ENCODE measurements at regions not wholly inside any gene's neighbourhood (a gene's known extent, or its start where the extent isn't known, plus 50 kb on each side); places are given as distances from the start of the nearest gene placed in this dataset.

DNA sequence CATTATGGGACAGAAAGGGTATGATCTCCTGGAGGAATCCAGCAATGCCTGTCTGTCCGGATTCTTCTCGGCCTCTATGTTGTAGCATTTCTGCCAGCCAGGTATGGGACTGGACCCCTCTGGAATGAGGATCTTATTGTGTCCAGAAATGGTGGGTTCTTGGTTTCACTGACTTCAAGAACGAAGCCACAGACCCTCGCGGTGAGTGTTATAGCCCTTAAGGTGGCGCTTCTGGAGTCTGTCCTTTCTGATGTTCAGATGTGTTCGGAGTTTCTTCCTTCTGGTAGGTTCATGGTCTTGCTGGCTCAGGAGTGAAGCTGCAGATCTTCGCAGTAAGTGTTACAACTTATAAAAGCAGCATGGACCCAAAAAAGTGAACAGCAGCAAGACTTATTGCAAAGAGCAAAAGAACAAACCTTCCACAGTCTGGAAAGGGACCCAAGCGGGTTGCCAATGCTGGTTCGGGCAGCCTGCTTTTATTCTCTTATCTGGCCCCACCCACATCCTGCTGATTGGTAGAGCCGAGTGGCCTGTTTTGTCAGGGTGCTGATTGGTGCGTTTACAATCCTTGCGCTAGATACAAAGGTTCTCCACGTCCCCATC is 62.3 kb upstream of the IER3 start:
- no peak for DNase-seq (ENCODE audit: low spot score)

DNA sequence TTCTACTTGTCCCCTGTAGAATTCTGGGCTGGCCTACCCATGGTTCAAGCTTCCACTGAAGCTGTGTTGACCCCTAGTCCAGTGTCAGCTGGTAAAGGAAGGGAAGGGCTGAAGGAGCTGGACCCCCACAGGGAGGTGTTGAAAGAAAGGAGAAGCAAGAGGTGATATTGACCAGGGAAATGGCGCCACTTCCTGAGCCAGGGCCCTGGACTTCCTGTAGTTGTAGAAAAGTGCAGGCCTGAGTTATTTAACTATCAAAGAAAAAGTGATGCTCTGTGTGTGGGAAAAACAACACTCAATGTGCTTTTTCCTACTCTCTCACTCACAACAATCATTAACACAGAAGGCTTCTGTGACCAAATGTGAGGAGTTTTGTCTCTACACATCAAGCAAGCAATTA is 60.0 kb upstream of the IER3 start:
- no peak for DNase-seq (ENCODE audit: low spot score)

DNA sequence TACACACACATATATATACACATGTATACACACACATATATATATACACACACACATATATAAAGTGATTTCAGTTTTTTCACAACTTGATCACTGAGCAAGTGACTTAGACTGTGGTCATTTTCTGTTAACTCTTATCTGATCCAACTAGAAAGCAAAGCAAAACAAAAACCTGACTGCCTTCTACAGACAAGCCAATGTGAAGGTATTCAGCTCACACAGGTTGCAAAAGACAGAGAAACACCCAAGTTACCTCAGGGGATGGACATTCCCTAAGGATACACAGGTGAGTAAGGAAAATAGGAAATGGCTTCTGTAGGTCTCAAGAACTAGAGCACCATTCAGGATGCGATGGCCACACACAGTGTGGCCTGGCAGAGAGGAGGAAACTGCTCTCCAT is 58.4 kb upstream of the IER3 start:
- no peak for DNase-seq (ENCODE audit: low spot score)

DNA sequence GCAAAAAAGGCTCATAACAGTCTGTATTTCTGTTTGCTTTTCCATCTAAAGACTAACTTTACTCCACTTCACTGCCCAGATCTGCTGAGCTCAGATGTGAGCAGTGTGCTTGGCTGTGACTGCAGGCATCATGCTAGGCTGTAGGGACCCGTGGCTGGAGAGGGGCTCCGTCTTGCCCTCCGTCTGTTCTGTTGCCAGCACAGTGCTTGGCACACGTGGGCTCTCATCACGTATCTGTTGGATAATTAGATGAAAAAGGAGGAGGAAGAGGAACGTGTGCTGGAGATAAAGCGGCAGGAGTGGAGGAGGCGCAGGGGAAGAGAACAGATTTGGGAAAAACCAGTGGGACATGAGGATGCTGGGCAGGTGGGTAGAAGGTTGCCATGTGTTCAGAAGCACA is 57.6 kb upstream of the IER3 start:
- no peak for DNase-seq (ENCODE audit: low spot score)

DNA sequence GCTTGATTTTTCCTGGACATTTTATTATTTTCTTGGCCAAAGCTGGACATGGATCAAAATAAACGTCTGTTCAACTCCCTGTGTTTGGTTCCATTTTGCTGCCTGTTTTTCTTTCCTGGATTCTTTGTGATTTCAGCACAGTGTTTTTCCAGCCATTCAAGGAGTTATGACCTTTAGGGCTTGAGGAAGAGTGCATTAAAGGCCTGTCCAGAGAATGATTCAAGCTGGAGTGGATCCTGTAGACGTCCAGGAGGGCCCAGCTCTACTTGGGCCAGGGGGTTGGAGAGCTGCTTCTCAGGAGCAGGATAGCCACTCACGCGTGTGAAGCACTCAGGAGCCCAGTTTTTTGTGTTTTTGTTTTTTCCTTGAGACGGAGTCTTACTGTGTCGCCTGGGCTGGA is 56.5 kb upstream of the IER3 start:
- no peak for DNase-seq (ENCODE audit: low spot score)

DNA sequence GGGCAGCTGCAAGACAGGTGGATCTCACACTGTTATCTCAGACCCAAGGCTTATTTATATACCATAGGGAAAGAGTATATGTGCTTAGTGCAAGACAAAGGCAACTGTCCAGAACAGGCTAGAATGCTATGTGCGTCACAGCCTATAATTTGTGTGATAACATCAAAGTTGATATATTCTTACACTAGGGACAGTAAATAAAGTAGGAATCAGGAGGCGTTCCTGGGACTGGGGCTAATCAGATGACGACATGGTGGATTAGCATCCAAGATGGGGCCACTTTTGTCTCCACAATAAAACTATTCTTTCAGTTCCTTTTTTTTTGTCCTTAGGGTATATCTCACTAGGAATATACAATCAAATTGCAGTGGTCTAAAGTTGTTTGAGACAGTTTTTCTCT is 54.9 kb upstream of the IER3 start:
- no peak for DNase-seq (ENCODE audit: low spot score)

DNA sequence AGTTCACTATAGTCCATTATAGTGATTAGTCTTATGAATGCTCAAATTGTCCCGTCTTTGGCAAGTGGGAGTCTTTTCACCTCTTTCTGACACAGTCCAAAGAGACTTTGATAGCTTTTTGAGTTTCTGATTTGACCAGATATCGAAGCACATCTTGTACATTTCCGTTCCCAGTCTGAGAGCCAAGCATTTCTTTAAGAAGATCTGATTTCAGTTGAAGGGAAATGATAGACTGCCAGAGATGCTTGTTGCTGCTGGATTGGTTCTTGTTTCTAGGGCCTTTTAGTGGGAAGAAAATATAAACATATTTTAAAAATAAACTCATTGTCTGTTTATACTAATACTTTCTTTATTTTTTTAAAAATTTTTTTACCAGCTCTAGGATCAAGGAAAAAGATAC is 54.1 kb upstream of the IER3 start:
- DNase-seq (ENCODE audit: low spot score), result no peak

DNA sequence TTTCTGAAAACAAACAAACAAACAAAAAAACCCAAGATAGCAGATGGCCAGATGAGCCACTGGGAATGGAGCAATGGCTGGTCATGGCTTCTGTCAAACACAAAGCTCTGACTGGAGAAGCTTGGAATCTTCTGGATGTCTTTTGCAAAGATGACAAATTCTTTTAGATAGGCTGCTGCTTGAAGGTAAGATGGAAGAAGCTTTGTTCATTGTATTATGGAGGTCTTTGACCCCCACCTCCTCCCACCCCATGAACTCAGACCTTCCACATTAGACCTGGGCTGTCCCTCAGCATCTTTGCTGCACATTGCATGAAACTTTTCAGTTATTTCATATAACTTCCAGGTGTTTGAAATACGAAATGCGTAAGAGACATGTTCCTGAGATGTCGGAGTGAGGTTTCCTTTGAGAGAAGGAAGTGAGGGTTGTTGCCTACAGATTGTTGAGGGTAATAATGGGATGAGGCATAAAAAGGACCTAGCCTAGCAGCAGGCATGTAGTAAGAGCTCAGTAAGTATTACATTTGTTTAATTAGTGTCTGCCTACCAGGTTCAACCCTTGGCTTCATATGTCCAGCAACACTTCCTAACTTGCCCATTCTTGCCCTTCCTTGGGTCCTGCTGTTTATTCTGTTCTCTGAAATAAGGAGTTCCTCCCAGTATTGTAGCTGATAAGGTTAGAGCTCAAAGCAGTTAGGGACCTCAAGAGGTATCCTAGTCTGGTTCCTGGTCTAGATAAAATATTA is 51.4 kb upstream of the IER3 start:
- DNase-seq (ENCODE audit: low spot score), result no peak

Measured in AG20443 (cell line).